ENCODE measurements at regions not wholly inside any gene's neighbourhood (a gene's known extent, or its start where the extent isn't known, plus 50 kb on each side); places are given as distances from the start of the nearest gene placed in this dataset.

GRCh38 chr13:103730407-103730806 lies 664.2 kb upstream of the SLC10A2 start:
- TF ChIP-seq CTCF (IDR thresholded peaks at IDR 0.05) (no peak), POLR2A (IDR thresholded peaks at IDR 0.05) (no peak)
